Neural cell (in vitro differentiated cells): ENCODE measurements at regions not wholly inside any gene's neighbourhood (a gene's known extent, or its start where the extent isn't known, plus 50 kb on each side); places are given as distances from the start of the nearest gene placed in this dataset.

Experiments used
- CTCF ChIP-seq: fragments of 450-650 bp; IDR thresholded peaks from 2 replicates; pipeline ENCODE4 v1.5.1; 2014; ENCODE audit warnings: antibody characterized with exemption, mild to moderate bottlenecking, moderate library complexity; ENCODE audit not compliant: poor library complexity, severe bottlenecking
- EZH2 ChIP-seq: fragments of 200-600, 300-800 bp; shearing (Covaris generic), sonication (generic); IDR thresholded peaks from 2 replicates; pipeline ENCODE4 v1.6.1; 2014; ENCODE audit warnings: antibody characterized with exemption, low read length, borderline replicate concordance, mild to moderate bottlenecking; ENCODE audit not compliant: insufficient read depth, poor library complexity, severe bottlenecking
- MXI1 ChIP-seq: fragments of 450-650 bp; conservative IDR thresholded peaks from 2 replicates; pipeline ENCODE4 v1.6.1; 2014; ENCODE audit warnings: antibody characterized with exemption, mild to moderate bottlenecking; ENCODE audit not compliant: poor library complexity, severe bottlenecking
- POLR2AphosphoS5 ChIP-seq: IDR thresholded peaks from 2 replicates; pipeline ENCODE4 v1.6.1; 2012
- RAD21 ChIP-seq: fragments of 450-650 bp; conservative IDR thresholded peaks from 2 replicates; pipeline ENCODE4 v1.6.1; 2014; ENCODE audit warnings: antibody characterized with exemption, mild to moderate bottlenecking, moderate library complexity

GRCh38 chrX:42491137-42491907, 286.6 kb downstream of the PPP1R2C start:
- TF ChIP-seq POLR2AphosphoS5 (no peak), CTCF (no peak), MXI1 (no peak), EZH2 (no peak), RAD21 (no peak)
